ENCODE measurements at regions not wholly inside any gene's neighbourhood (a gene's known extent, or its start where the extent isn't known, plus 50 kb on each side); places are given as distances from the start of the nearest gene placed in this dataset.
A peak's percentile ranks its signal among the peaks of the same experiment; 100 is the strongest.

- Histone ChIP-seq H3K4me1 (ENCODE audit: control insufficient read depth, insufficient read depth, low read depth, low read length) (no peaks in the 10 kb centered on the region), H3K36me3 (ENCODE audit: control insufficient read depth in 1 of 2, insufficient read depth in 2 of 2, low read depth in 1 of 2, low read length in 2 of 2) (no peaks in the 10 kb centered on the region), H3K9me3 (ENCODE audit: control insufficient read depth, low read length) (no peaks in the 10 kb centered on the region), H2BK5ac (ENCODE audit: low read depth, low read length, poor library complexity, severe bottlenecking) (no peak overlapping the region), H3K14ac (ENCODE audit: low read length in 2 of 2) (no peak overlapping the region), H2BK15ac (ENCODE audit: low read depth, poor library complexity, severe bottlenecking) (no peak overlapping the region), H2AFZ (ENCODE audit: low read depth, low read length) (no peak overlapping the region), H3K23ac (ENCODE audit: low read length in 2 of 2) (no peak overlapping the region), H3K27me3 (ENCODE audit: control insufficient read depth in 1 of 2, insufficient read depth in 1 of 2, low read length in 2 of 2) (no peaks in the 10 kb centered on the region), H3K18ac (ENCODE audit: low read depth in 1 of 2, low read length in 2 of 2) (no peak overlapping the region), H4K8ac (ENCODE audit: low read length) (no peak overlapping the region), H2BK12ac (ENCODE audit: low read length in 2 of 2) (no peak overlapping the region), H3K4ac (ENCODE audit: low read depth in 1 of 2, low read length in 2 of 2) (no peak overlapping the region), H3K4me2 (ENCODE audit: low read length, poor library complexity, severe bottlenecking) (no peak overlapping the region), H3K79me1 (replicated peaks; ENCODE audit: low read length, poor library complexity, severe bottlenecking) (no peaks in the 10 kb centered on the region), H2BK120ac (ENCODE audit: low read depth, low read length) (no peak overlapping the region), H3K9ac (ENCODE audit: low read length) (no peak overlapping the region), H2AK5ac (ENCODE audit: low read length, severe bottlenecking) (no peak overlapping the region), H3K27ac (ENCODE audit: low read length, poor library complexity, severe bottlenecking) (no peak overlapping the region), H4K91ac (ENCODE audit: low read length) (no peak overlapping the region), H3K4me3 (ENCODE audit: insufficient read depth in 1 of 2, low read depth in 1 of 2, low read length in 2 of 2) (no peak overlapping the region)
- DNase-seq = no peak
- 88% methylated on average over 2 of the region's 2 CpGs for WGBS
Measured at GRCh38 chr4:46515940-46516339, 126.0 kb upstream of the GABRA2 start.

GRCh38 chr4:46508216-46508615 lies 118.3 kb upstream of the GABRA2 start:
- Histone ChIP-seq H2BK120ac (ENCODE audit: low read depth, low read length) (no peak overlapping the region), H3K23ac (ENCODE audit: low read length in 2 of 2) (no peak overlapping the region), H3K14ac (ENCODE audit: low read length in 2 of 2) (no peak overlapping the region), H3K27me3 (ENCODE audit: control insufficient read depth in 1 of 2, insufficient read depth in 1 of 2, low read length in 2 of 2) (no peaks in the 10 kb centered on the region), H3K4me2 (ENCODE audit: low read length, poor library complexity, severe bottlenecking) (no peak overlapping the region), H4K8ac (ENCODE audit: low read length) (no peak overlapping the region), H3K4ac (ENCODE audit: low read depth in 1 of 2, low read length in 2 of 2) (no peak overlapping the region), H2AK5ac (ENCODE audit: low read length, severe bottlenecking) (no peak overlapping the region), H3K18ac (ENCODE audit: low read depth in 1 of 2, low read length in 2 of 2) (no peak overlapping the region), H2BK5ac (ENCODE audit: low read depth, low read length, poor library complexity, severe bottlenecking) (no peak overlapping the region), H2AFZ (ENCODE audit: low read depth, low read length) (no peak overlapping the region), H3K36me3 (ENCODE audit: control insufficient read depth in 1 of 2, insufficient read depth in 2 of 2, low read depth in 1 of 2, low read length in 2 of 2) (no peaks in the 10 kb centered on the region), H3K9me3 (ENCODE audit: control insufficient read depth, low read length) (no peaks in the 10 kb centered on the region), H4K91ac (ENCODE audit: low read length) (no peak overlapping the region), H3K4me1 (ENCODE audit: control insufficient read depth, insufficient read depth, low read depth, low read length) (no peaks in the 10 kb centered on the region), H3K4me3 (ENCODE audit: insufficient read depth in 1 of 2, low read depth in 1 of 2, low read length in 2 of 2) (no peak overlapping the region), H2BK12ac (ENCODE audit: low read length in 2 of 2) (no peak overlapping the region), H3K79me1 (replicated peaks; ENCODE audit: low read length, poor library complexity, severe bottlenecking) (no peaks in the 10 kb centered on the region), H3K27ac (ENCODE audit: low read length, poor library complexity, severe bottlenecking) (no peak overlapping the region), H2BK15ac (ENCODE audit: low read depth, poor library complexity, severe bottlenecking) (no peak overlapping the region), H3K9ac (ENCODE audit: low read length) (no peak overlapping the region)
- WGBS = 86% methylated on average over 1 of the region's 2 CpGs
- no peak for DNase-seq

- H3K9me3 ChIP-seq (ENCODE audit: control insufficient read depth, low read length) = no peaks in the 10 kb centered on the region
- H3K79me1 ChIP-seq (replicated peaks; ENCODE audit: low read length, poor library complexity, severe bottlenecking) = no peaks in the 10 kb centered on the region
- H3K4me3 ChIP-seq (ENCODE audit: insufficient read depth in 1 of 2, low read depth in 1 of 2, low read length in 2 of 2) = no peak overlapping the region
- no peak overlapping the region for H3K4me2 ChIP-seq (ENCODE audit: low read length, poor library complexity, severe bottlenecking)
- no peaks in the 10 kb centered on the region for H3K27me3 ChIP-seq (ENCODE audit: control insufficient read depth in 1 of 2, insufficient read depth in 1 of 2, low read length in 2 of 2)
- no peak overlapping the region for H3K9ac ChIP-seq (ENCODE audit: low read length)
- H2BK15ac ChIP-seq (ENCODE audit: low read depth, poor library complexity, severe bottlenecking) = no peak overlapping the region
- no peak overlapping the region for H2BK120ac ChIP-seq (ENCODE audit: low read depth, low read length)
- H2AFZ ChIP-seq (ENCODE audit: low read depth, low read length) = no peak overlapping the region
- no peak overlapping the region for H3K27ac ChIP-seq (ENCODE audit: low read length, poor library complexity, severe bottlenecking)
- H3K14ac ChIP-seq (ENCODE audit: low read length in 2 of 2) = no peak overlapping the region
- DNase-seq = peak; percentile 12
- no peak overlapping the region for H2BK5ac ChIP-seq (ENCODE audit: low read depth, low read length, poor library complexity, severe bottlenecking)
- H4K91ac ChIP-seq (ENCODE audit: low read length) = no peak overlapping the region
- no peak overlapping the region for H4K8ac ChIP-seq (ENCODE audit: low read length)
- no peak overlapping the region for H3K23ac ChIP-seq (ENCODE audit: low read length in 2 of 2)
- 66% methylated on average over 3 of the region's 4 CpGs for WGBS
- H3K18ac ChIP-seq (ENCODE audit: low read depth in 1 of 2, low read length in 2 of 2) = no peak overlapping the region
- H3K4me1 ChIP-seq (ENCODE audit: control insufficient read depth, insufficient read depth, low read depth, low read length) = no peaks in the 10 kb centered on the region
- no peak overlapping the region for H3K4ac ChIP-seq (ENCODE audit: low read depth in 1 of 2, low read length in 2 of 2)
- no peaks in the 10 kb centered on the region for H3K36me3 ChIP-seq (ENCODE audit: control insufficient read depth in 1 of 2, insufficient read depth in 2 of 2, low read depth in 1 of 2, low read length in 2 of 2)
- no peak overlapping the region for H2AK5ac ChIP-seq (ENCODE audit: low read length, severe bottlenecking)
- no peak overlapping the region for H2BK12ac ChIP-seq (ENCODE audit: low read length in 2 of 2)
Measured at GRCh38 chr4:46506876-46507275, 116.9 kb upstream of the GABRA2 start.

GRCh38 chr4:46505131-46505530 lies 115.2 kb upstream of the GABRA2 start:
- DNase-seq = no peak
- no peak overlapping the region for H3K4me3 ChIP-seq (ENCODE audit: insufficient read depth in 1 of 2, low read depth in 1 of 2, low read length in 2 of 2)
- no peak overlapping the region for H3K23ac ChIP-seq (ENCODE audit: low read length in 2 of 2)
- H4K8ac ChIP-seq (ENCODE audit: low read length) = no peak overlapping the region
- no peaks in the 10 kb centered on the region for H3K9me3 ChIP-seq (ENCODE audit: control insufficient read depth, low read length)
- H3K4ac ChIP-seq (ENCODE audit: low read depth in 1 of 2, low read length in 2 of 2) = no peak overlapping the region
- H3K4me2 ChIP-seq (ENCODE audit: low read length, poor library complexity, severe bottlenecking) = no peak overlapping the region
- H3K27me3 ChIP-seq (ENCODE audit: control insufficient read depth in 1 of 2, insufficient read depth in 1 of 2, low read length in 2 of 2) = no peaks in the 10 kb centered on the region
- no peaks in the 10 kb centered on the region for H3K36me3 ChIP-seq (ENCODE audit: control insufficient read depth in 1 of 2, insufficient read depth in 2 of 2, low read depth in 1 of 2, low read length in 2 of 2)
- no peak overlapping the region for H2BK15ac ChIP-seq (ENCODE audit: low read depth, poor library complexity, severe bottlenecking)
- no peak overlapping the region for H2BK12ac ChIP-seq (ENCODE audit: low read length in 2 of 2)
- H2BK5ac ChIP-seq (ENCODE audit: low read depth, low read length, poor library complexity, severe bottlenecking) = no peak overlapping the region
- H3K14ac ChIP-seq (ENCODE audit: low read length in 2 of 2) = no peak overlapping the region
- no peaks in the 10 kb centered on the region for H3K79me1 ChIP-seq (replicated peaks; ENCODE audit: low read length, poor library complexity, severe bottlenecking)
- no peaks in the 10 kb centered on the region for H3K4me1 ChIP-seq (ENCODE audit: control insufficient read depth, insufficient read depth, low read depth, low read length)
- H2AFZ ChIP-seq (ENCODE audit: low read depth, low read length) = no peak overlapping the region
- no peak overlapping the region for H3K18ac ChIP-seq (ENCODE audit: low read depth in 1 of 2, low read length in 2 of 2)
- H4K91ac ChIP-seq (ENCODE audit: low read length) = no peak overlapping the region
- no peak overlapping the region for H2AK5ac ChIP-seq (ENCODE audit: low read length, severe bottlenecking)
- no peak overlapping the region for H3K9ac ChIP-seq (ENCODE audit: low read length)
- H3K27ac ChIP-seq (ENCODE audit: low read length, poor library complexity, severe bottlenecking) = no peak overlapping the region
- no peak overlapping the region for H2BK120ac ChIP-seq (ENCODE audit: low read depth, low read length)
